Hepatocyte (in vitro differentiated cells): ENCODE measurements at regions not wholly inside any gene's neighbourhood (a gene's known extent, or its start where the extent isn't known, plus 50 kb on each side); places are given as distances from the start of the nearest gene placed in this dataset.
"Not testable (repeated sequence)": the region's sequence is repeated elsewhere in the genome, so short reads cannot be mapped to it uniquely, and the experiment has no call there.

Source experiments
- EZH2 ChIP-seq: fragments of 200-600 bp; sonication (generic); IDR thresholded peaks from 2 replicates; pipeline ENCODE4 v1.6.1; 2016; ENCODE audit warnings: antibody characterized with exemption, mild to moderate bottlenecking, borderline replicate concordance
- TF ChIP-seq, protein P1 (sequence below): fragments of 200-600 bp; sonication (generic); IDR thresholded peaks from 2 replicates; pipeline ENCODE4 v1.5.1; 2016; ENCODE audit warnings: antibody characterized with exemption, mild to moderate bottlenecking; ENCODE audit not compliant: poor library complexity

DNA sequence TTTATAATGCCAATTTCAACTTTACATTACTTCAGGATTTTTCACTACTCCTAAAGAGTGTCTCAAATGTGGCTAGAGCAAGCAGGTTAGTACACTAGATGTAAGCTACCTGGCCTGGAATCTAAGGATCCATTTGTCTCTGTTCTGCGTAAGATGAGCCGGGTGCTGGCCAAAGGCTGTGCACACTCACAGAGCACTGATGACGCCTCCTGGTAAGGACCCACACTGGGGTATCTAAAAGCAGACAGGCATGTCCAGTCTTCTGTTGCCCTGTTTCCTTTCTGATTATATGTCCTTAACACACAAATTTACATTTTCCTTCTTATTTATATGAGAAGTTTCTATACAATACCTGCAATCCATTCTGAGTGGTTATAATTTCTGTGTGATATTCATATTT, 187.9 kb upstream of the PRSS1 start:
- TF ChIP-seq, protein P1, sequence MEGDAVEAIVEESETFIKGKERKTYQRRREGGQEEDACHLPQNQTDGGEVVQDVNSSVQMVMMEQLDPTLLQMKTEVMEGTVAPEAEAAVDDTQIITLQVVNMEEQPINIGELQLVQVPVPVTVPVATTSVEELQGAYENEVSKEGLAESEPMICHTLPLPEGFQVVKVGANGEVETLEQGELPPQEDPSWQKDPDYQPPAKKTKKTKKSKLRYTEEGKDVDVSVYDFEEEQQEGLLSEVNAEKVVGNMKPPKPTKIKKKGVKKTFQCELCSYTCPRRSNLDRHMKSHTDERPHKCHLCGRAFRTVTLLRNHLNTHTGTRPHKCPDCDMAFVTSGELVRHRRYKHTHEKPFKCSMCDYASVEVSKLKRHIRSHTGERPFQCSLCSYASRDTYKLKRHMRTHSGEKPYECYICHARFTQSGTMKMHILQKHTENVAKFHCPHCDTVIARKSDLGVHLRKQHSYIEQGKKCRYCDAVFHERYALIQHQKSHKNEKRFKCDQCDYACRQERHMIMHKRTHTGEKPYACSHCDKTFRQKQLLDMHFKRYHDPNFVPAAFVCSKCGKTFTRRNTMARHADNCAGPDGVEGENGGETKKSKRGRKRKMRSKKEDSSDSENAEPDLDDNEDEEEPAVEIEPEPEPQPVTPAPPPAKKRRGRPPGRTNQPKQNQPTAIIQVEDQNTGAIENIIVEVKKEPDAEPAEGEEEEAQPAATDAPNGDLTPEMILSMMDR: not testable (repeated sequence)
- TF ChIP-seq EZH2: not testable (repeated sequence)
